ENCODE measurements at regions not wholly inside any gene's neighbourhood (a gene's known extent, or its start where the extent isn't known, plus 50 kb on each side); places are given as distances from the start of the nearest gene placed in this dataset.
A peak's percentile ranks its signal among the peaks of the same experiment; 100 is the strongest.

DNA sequence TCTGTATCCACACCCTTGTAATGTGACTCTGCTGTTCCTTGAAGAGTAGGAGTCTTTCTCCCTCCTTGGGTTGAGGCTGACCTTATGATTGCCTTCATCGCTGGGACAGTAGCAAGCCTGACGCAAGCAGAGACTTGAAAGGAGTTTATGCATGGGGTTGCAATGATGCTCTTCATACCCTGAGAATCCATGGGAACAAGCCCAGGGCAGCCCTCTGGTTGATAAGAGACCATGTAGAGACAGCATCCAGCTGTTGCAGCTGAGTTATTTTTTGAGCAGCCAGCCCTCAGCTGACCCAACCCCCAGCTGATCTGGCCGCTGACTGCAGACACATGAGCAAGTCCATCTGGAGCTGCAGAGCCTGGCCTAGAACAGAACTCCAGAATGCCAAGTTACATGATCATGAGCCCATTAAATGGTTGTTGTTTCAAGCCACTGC, 60.6 kb upstream of the ARNT2 start:
- Histone ChIP-seq H3K4me1 (no peaks in the 10 kb centered on the region), H3K4me3 (no peak overlapping the region), H3K27me3 (replicated peaks in 1 of 7) (peaks cover 0 to 25% (median 0%) of the 10 kb centered on the region in 7 donors), H3K27ac (peak overlapping the region in 5 of 8 donors; percentile 45 to 73 (median 66)), H3K9me3 (no peaks in the 10 kb centered on the region), H3K36me3 (no peaks in the 10 kb centered on the region)
- 63 to 84% (median 74%) methylated on average over 1 to 3 of the region's 3 CpGs for WGBS, 5 donors
- TF ChIP-seq, protein P1, sequence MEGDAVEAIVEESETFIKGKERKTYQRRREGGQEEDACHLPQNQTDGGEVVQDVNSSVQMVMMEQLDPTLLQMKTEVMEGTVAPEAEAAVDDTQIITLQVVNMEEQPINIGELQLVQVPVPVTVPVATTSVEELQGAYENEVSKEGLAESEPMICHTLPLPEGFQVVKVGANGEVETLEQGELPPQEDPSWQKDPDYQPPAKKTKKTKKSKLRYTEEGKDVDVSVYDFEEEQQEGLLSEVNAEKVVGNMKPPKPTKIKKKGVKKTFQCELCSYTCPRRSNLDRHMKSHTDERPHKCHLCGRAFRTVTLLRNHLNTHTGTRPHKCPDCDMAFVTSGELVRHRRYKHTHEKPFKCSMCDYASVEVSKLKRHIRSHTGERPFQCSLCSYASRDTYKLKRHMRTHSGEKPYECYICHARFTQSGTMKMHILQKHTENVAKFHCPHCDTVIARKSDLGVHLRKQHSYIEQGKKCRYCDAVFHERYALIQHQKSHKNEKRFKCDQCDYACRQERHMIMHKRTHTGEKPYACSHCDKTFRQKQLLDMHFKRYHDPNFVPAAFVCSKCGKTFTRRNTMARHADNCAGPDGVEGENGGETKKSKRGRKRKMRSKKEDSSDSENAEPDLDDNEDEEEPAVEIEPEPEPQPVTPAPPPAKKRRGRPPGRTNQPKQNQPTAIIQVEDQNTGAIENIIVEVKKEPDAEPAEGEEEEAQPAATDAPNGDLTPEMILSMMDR (IDR thresholded peaks at IDR 0.05 in 8 of 11, conservative IDR thresholded peaks at IDR 0.05 in 3 of 11) = no peak
- TF ChIP-seq POLR2AphosphoS5 (IDR thresholded peaks at IDR 0.05) (peak in 2 of 3 donors; percentile 78), POLR2A (IDR thresholded peaks at IDR 0.05) (no peak)
- intact Hi-C loops (cut with DNase I; ENCODE audit: low total_unique reads) = no loop called here
- DNase-seq = no peak

DNA sequence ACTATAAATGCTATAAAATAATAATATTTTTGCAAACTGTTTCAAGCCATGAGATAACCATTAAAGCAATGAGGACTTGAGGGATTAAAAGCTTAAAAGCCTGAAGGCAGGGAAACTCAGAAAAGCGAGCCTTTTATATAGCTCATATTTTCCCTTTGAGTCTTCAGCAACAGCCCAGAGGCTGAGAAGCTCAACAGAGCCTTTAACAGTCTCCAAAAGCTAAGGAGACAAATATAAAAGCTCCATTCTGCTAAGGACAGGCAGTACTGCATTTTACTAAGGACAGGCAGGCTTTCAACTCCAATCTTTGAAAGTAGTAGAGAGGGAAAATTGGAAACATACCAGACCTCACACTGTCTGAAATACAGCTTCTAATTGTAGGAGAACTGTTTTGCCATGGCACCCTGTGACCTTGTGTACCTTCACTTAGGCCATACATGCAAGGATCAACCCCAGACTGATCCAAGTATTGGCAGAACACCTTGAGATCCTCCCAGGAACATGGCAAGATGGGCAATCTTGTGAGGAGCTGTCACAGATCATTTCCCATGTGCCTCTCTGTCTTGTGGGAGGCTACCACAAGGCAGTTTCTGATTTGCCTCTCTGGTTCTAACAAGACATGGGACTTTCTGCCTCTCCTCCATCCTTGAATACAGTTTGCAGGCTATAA, 53.1 kb upstream of the ARNT2 start:
- H3K9me3 ChIP-seq = no peaks in the 10 kb centered on the region
- intact Hi-C loops (cut with DNase I; ENCODE audit: low total_unique reads) = no loop called here
- H3K4me1 ChIP-seq = no peaks in the 10 kb centered on the region
- H3K27ac ChIP-seq = peak overlapping the region in 1 of 8 donors; percentile 28
- no peaks in the 10 kb centered on the region for H3K36me3 ChIP-seq
- 66 to 87% (median 75%) methylated on average over 1 of the region's 1 CpG for WGBS, 5 donors
- H3K27me3 ChIP-seq (replicated peaks in 1 of 7) = peaks cover 0 to 10% (median 0%) of the 10 kb centered on the region in 7 donors
- TF ChIP-seq POLR2A (IDR thresholded peaks at IDR 0.05) = no peak
- no peak for TF ChIP-seq POLR2AphosphoS5 (IDR thresholded peaks at IDR 0.05)
- TF ChIP-seq, protein P1 (IDR thresholded peaks at IDR 0.05 in 8 of 11, conservative IDR thresholded peaks at IDR 0.05 in 3 of 11) = no peak
- no peak for DNase-seq
- no peak overlapping the region for H3K4me3 ChIP-seq

All from spleen (tissue), 11 donors.